ENCODE measurements at regions not wholly inside any gene's neighbourhood (a gene's known extent, or its start where the extent isn't known, plus 50 kb on each side); places are given as distances from the start of the nearest gene placed in this dataset.

DNA sequence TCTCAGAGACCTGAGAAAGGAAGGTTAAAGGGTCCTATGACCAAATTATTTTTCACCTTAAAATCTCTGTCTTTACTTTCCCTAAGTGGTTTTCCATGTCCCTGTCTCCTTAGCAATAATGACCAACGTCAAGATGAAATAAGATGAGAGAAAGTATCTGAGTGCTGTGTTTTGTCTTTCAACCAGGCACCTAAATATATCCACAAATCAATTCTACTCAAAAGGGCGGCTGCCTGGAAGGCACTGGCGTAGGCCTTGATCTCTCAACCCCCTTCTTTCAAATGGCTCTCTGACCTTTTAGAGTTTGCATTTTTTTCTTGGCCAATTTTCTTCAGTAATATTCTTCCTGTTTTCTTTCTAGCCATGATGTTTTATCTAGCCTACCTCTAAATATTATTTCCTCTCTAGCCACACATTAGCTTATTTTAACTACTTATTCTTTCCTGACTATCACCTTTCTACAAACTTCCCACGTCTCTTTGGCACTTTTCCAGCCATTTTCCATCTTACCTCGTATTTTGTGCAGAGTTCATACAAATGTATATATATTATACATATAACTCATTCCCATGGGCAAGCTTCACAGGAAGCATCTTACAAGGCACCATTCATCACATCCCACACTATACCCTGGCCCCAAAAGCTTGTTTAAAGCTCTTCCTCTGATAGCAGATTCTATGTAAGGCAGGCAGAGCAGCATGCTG lies 204.5 kb downstream of the SNX18 start:
- no peak for DNase-seq
- Histone ChIP-seq H3K27me3 (no peaks in the 10 kb centered on the region), H3K4me1 (peaks cover 0 to 20% (median 10%) of the 10 kb centered on the region in 3 donors), H3K27ac (no peak overlapping the region), H3K36me3 (no peaks in the 10 kb centered on the region), H3K9me3 (no peaks in the 10 kb centered on the region), H3K4me3 (no peak overlapping the region)
- TF ChIP-seq POLR2A (IDR thresholded peaks at IDR 0.05), result no peak
- TF ChIP-seq CTCF (IDR thresholded peaks at IDR 0.05), result no peak
- 75% methylated on average over 5 of the region's 5 CpGs for WGBS, 2 donors
- intact Hi-C loops (cut with DNase I), result no loop called here

- DNase-seq, result no peak
- Histone ChIP-seq H3K4me3 (no peak overlapping the region), H3K4me1 (peaks cover 0 to 20% (median 10%) of the 10 kb centered on the region in 3 donors), H3K27ac (no peak overlapping the region), H3K36me3 (no peaks in the 10 kb centered on the region), H3K9me3 (no peaks in the 10 kb centered on the region), H3K27me3 (no peaks in the 10 kb centered on the region)
- intact Hi-C loops (cut with DNase I), result no loop called here
- TF ChIP-seq CTCF (IDR thresholded peaks at IDR 0.05) (no peak), POLR2A (IDR thresholded peaks at IDR 0.05) (no peak)
- 68 to 76% methylated on average over 1 of the region's 1 CpG for WGBS, 2 donors
Observed at GRCh38 chr5:54721116-54721515, 203.6 kb downstream of the SNX18 start.

DNA sequence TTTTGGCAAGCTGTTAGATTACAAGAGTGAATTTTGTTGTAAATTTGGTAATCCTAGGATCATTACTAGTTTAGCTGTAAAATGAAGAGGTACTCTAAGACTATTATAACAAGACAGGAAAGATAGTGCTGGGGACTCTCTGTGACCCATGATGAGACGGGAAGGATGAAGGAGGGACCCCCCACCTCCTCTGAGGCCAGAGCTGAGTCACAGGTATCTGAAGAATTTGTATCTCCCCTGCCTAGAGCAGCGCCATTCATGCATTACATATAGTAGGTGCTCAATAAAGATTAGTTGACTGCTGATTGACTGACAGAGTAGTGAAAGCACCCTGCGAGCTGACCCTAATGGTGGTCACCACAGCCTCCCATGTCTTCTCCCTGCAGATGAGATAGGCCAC lies 202.8 kb downstream of the SNX18 start:
- H3K36me3 ChIP-seq, result no peaks in the 10 kb centered on the region
- peaks cover 0 to 20% (median 10%) of the 10 kb centered on the region in 3 donors for H3K4me1 ChIP-seq
- H3K27me3 ChIP-seq, result no peaks in the 10 kb centered on the region
- H3K9me3 ChIP-seq, result no peaks in the 10 kb centered on the region
- intact Hi-C loops (cut with DNase I), result no loop called here
- H3K4me3 ChIP-seq, result no peak overlapping the region
- DNase-seq, result no peak
- 54 to 81% methylated on average over 3 of the region's 3 CpGs for WGBS, 2 donors
- no peak for TF ChIP-seq CTCF (IDR thresholded peaks at IDR 0.05)
- no peak for TF ChIP-seq POLR2A (IDR thresholded peaks at IDR 0.05)
- H3K27ac ChIP-seq, result peak overlapping the region in 1 of 4 donors; percentile 49

DNA sequence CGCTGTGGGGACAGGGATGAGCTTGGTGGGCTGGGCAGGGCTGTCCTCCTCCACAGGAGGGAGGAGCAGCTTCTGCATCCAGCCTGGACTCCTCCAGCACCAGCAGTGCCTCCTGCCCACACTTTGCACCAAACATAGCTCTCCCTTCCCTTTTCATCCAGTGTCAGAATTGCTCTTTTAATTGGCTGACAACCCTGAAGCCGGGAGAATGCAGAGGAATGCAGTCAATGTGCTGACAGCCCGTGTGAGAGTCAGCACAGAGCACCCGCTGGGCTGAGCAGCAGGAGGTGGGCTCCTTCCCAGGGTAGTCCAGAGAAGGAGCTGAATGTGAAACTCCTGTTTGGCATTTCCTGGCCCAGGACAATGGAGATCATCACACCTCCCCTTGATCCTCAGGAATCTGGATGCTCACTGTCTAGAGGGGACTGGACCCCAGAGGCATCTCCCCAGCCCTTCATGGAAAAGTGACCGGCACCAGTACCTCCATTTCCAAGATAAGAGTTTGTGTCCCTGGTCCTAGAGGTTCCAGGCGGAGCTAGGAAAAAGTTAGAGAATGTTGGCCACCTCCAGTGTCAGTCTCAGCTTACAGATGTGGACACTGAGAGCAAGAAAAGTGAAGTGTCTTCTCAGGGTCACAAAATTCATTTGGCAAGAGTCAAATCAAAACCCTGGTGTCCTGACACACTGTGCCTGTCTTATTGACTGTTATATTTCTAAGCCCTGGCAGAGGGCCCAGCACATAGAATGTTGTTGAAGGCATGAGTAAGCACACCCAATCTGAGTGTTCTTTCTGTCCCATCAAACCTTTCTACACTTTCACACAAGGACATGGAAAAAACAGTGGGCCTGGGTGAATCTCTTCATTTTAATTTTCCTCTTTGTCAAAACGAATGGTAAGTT lies 202.1 kb downstream of the SNX18 start:
- DNase-seq, result no peak
- H3K27ac ChIP-seq, result peak overlapping the region in 2 of 4 donors; percentile 39 to 49
- H3K27me3 ChIP-seq, result no peaks in the 10 kb centered on the region
- TF ChIP-seq POLR2A (IDR thresholded peaks at IDR 0.05), result no peak
- TF ChIP-seq CTCF (IDR thresholded peaks at IDR 0.05), result no peak
- H3K4me1 ChIP-seq, result peaks cover 0 to 20% (median 10%) of the 10 kb centered on the region in 3 donors
- no peak overlapping the region for H3K4me3 ChIP-seq
- intact Hi-C loops (cut with DNase I), result no loop called here
- no peaks in the 10 kb centered on the region for H3K36me3 ChIP-seq
- 22 to 48% methylated on average over 2 to 4 of the region's 7 CpGs for WGBS, 2 donors
- H3K9me3 ChIP-seq, result no peaks in the 10 kb centered on the region

DNA sequence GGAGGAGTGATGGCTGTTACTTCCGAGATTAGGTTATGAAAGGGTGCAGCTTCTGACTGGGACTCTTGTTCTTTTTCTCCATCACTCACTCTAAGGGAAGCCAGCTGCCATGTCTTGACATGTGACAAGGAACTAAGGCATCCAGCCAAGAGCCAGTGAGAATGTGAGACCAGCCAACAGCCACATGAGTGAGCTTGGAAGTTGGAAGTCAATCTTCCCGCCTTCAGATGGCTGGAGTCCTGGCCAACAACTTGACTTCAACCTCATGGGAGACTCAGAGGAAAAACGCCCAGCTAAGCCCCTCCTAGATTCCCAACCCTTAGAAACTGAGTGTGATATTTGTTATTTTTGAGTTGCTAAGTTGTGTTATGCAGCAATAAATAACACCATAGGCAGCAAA lies 201.1 kb downstream of the SNX18 start:
- Histone ChIP-seq H3K27me3 (no peaks in the 10 kb centered on the region), H3K4me1 (peaks cover 0 to 20% (median 10%) of the 10 kb centered on the region in 3 donors), H3K27ac (peak overlapping the region in 1 of 4 donors; percentile 26), H3K4me3 (no peak overlapping the region), H3K36me3 (no peaks in the 10 kb centered on the region), H3K9me3 (no peaks in the 10 kb centered on the region)
- TF ChIP-seq POLR2A (IDR thresholded peaks at IDR 0.05) (no peak), CTCF (IDR thresholded peaks at IDR 0.05) (no peak)
- intact Hi-C loops (cut with DNase I), result no loop called here
- 20 to 41% methylated on average over 3 of the region's 3 CpGs for WGBS, 2 donors
- DNase-seq, result no peak
